HG03460 (cell line): ENCODE measurements at regions not wholly inside any gene's neighbourhood (a gene's known extent, or its start where the extent isn't known, plus 50 kb on each side); places are given as distances from the start of the nearest gene placed in this dataset.

Experiments used
- ATAC-seq: cut with Tn5 transposase; IDR thresholded peaks from one replicate; pipeline ENCODE4 v1.9.1; 2021; ENCODE audit not compliant: unreplicated experiment

- ATAC-seq = no peak
These were observed 231.8 kb upstream of the SPTLC3 start for GRCh38 chr20:12777016-12777415.

GRCh38 chr20:12786276-12786675, 222.5 kb upstream of the SPTLC3 start:
- no peak for ATAC-seq

- no peak for ATAC-seq
These were observed 220.0 kb upstream of the SPTLC3 start for GRCh38 chr20:12788632-12789299.

- no peak for ATAC-seq
These were observed 217.9 kb upstream of the SPTLC3 start for GRCh38 chr20:12790859-12791258.

GRCh38 chr20:12798286-12798685, 210.5 kb upstream of the SPTLC3 start:
- no peak for ATAC-seq

- ATAC-seq = no peak
These were observed 200.7 kb upstream of the SPTLC3 start for GRCh38 chr20:12808006-12808567.

GRCh38 chr20:12815231-12815768, 193.5 kb upstream of the SPTLC3 start:
- no peak for ATAC-seq

- ATAC-seq = no peak
These were observed 192.9 kb upstream of the SPTLC3 start for GRCh38 chr20:12815778-12816408.

GRCh38 chr20:12821249-12821648, 187.5 kb upstream of the SPTLC3 start:
- ATAC-seq = no peak

- ATAC-seq = no peak
These were observed 185.0 kb upstream of the SPTLC3 start for GRCh38 chr20:12823734-12824133.

- ATAC-seq = no peak
These were observed 184.2 kb upstream of the SPTLC3 start for GRCh38 chr20:12824328-12825225.

GRCh38 chr20:12825226-12825595, 183.6 kb upstream of the SPTLC3 start:
- no peak for ATAC-seq

GRCh38 chr20:12827816-12828385, 180.9 kb upstream of the SPTLC3 start:
- ATAC-seq = no peak

GRCh38 chr20:12829170-12829569, 179.6 kb upstream of the SPTLC3 start:
- no peak for ATAC-seq

GRCh38 chr20:12833861-12834260, 174.9 kb upstream of the SPTLC3 start:
- ATAC-seq = no peak

- no peak for ATAC-seq
These were observed 172.8 kb upstream of the SPTLC3 start for GRCh38 chr20:12835999-12836398.

GRCh38 chr20:12837646-12838045, 171.1 kb upstream of the SPTLC3 start:
- ATAC-seq = no peak

- no peak for ATAC-seq
These were observed 170.4 kb upstream of the SPTLC3 start for GRCh38 chr20:12838261-12838866.

- no peak for ATAC-seq
These were observed 160.9 kb upstream of the SPTLC3 start for GRCh38 chr20:12847872-12848271.

- no peak for ATAC-seq
These were observed 159.4 kb upstream of the SPTLC3 start for GRCh38 chr20:12849225-12849910.
